Stimulated activated CD8-positive, alpha-beta memory T cell treated with anti-CD3 and anti-CD28 coated beads, Interleukin-7, amount 100 ng/mL, for 24 hours (primary cell): ENCODE measurements at regions not wholly inside any gene's neighbourhood (a gene's known extent, or its start where the extent isn't known, plus 50 kb on each side); places are given as distances from the start of the nearest gene placed in this dataset.
A peak's percentile ranks its signal among the peaks of the same experiment; 100 is the strongest.

Experiments
- DNase-seq: peaks from one replicate; pipeline ENCODE4 v3.0.0-alpha.2; 2020; ENCODE audit warnings: low read depth

- DNase-seq = no peak
Measured at GRCh38 chr7:112882991-112883390, 92.8 kb upstream of the TMEM168 start.

- no peak for DNase-seq
Measured at GRCh38 chr7:112882511-112882910, 92.3 kb upstream of the TMEM168 start.

GRCh38 chr7:112882022-112882421 is 91.8 kb upstream of the TMEM168 start:
- no peak for DNase-seq

GRCh38 chr7:112880818-112881418 is 90.7 kb upstream of the TMEM168 start:
- DNase-seq = no peak

- no peak for DNase-seq
Measured at GRCh38 chr7:112877691-112878460, 87.7 kb upstream of the TMEM168 start.

- DNase-seq = no peak
Measured at GRCh38 chr7:112876877-112877276, 86.7 kb upstream of the TMEM168 start.

- DNase-seq = no peak
Measured at GRCh38 chr7:112874909-112875308, 84.7 kb upstream of the TMEM168 start.

- DNase-seq = no peak
Measured at GRCh38 chr7:112873831-112874553, 83.8 kb upstream of the TMEM168 start.

GRCh38 chr7:112869111-112869774 is 79.0 kb upstream of the TMEM168 start:
- DNase-seq = peak; percentile 4

GRCh38 chr7:112868609-112869008 is 78.4 kb upstream of the TMEM168 start:
- DNase-seq = no peak

GRCh38 chr7:112866424-112866823 is 76.2 kb upstream of the TMEM168 start:
- no peak for DNase-seq

- DNase-seq = no peak
Measured at GRCh38 chr7:112864380-112864779, 74.2 kb upstream of the TMEM168 start.

- DNase-seq = no peak
Measured at GRCh38 chr7:112858838-112859237, 68.6 kb upstream of the TMEM168 start.

- no peak for DNase-seq
Measured at GRCh38 chr7:112855227-112855626, 65.0 kb upstream of the TMEM168 start.

GRCh38 chr7:112854169-112854568 is 64.0 kb upstream of the TMEM168 start:
- DNase-seq = no peak

GRCh38 chr7:112853422-112853821 is 63.2 kb upstream of the TMEM168 start:
- no peak for DNase-seq

- DNase-seq = no peak
Measured at GRCh38 chr7:112843151-112843550, 53.0 kb upstream of the TMEM168 start.
